LNCAP (cell line): ENCODE measurements at regions not wholly inside any gene's neighbourhood (a gene's known extent, or its start where the extent isn't known, plus 50 kb on each side); places are given as distances from the start of the nearest gene placed in this dataset.

Experiments used
- CTCF ChIP-seq: fragments of 450-650 bp; IDR thresholded peaks from 2 replicates; pipeline ENCODE4 v1.5.1; 2017; ENCODE audit warnings: mild to moderate bottlenecking

GRCh38 chr9:81414836-81415235 lies 274.5 kb downstream of the TLE1 start:
- no peak for TF ChIP-seq CTCF

GRCh38 chr9:81411961-81412360 lies 277.4 kb downstream of the TLE1 start:
- no peak for TF ChIP-seq CTCF

- TF ChIP-seq CTCF, result no peak
Measured at GRCh38 chr9:81410201-81410600, 279.1 kb downstream of the TLE1 start.

- no peak for TF ChIP-seq CTCF
Measured at GRCh38 chr9:81408951-81409350, 280.4 kb downstream of the TLE1 start.

- no peak for TF ChIP-seq CTCF
Measured at GRCh38 chr9:81404931-81405598, 284.3 kb downstream of the TLE1 start.

GRCh38 chr9:81397481-81398381 lies 291.6 kb downstream of the TLE1 start:
- no peak for TF ChIP-seq CTCF

GRCh38 chr9:81396528-81396927 lies 292.8 kb downstream of the TLE1 start:
- TF ChIP-seq CTCF, result no peak
